DND-41 (cell line): ENCODE measurements at regions not wholly inside any gene's neighbourhood (a gene's known extent, or its start where the extent isn't known, plus 50 kb on each side); places are given as distances from the start of the nearest gene placed in this dataset.

Experiments
- ATAC-seq: fragments of 200-7000 bp; cut with Tn5 transposase; 3 replicates; pipeline ENCODE4 v1.9.1; 2021; ENCODE audit warnings: low read depth; ENCODE audit not compliant: insufficient read depth
- DNase-seq: peaks from one replicate; pipeline ENCODE4 v3.0.0-alpha.2; 2020
- H2AFZ ChIP-seq: 2 replicates; pipeline ENCODE4 v1.6.0; 2012; ENCODE audit warnings: low read depth, low read length
- H3K27ac ChIP-seq: 2 replicates; pipeline ENCODE4 v1.5.1; 2012; ENCODE audit warnings: low read length, inconsistent platforms
- H3K27me3 ChIP-seq: fragments of 200-600 bp; sonication (generic); 2 replicates; pipeline ENCODE4 v1.6.0; 2012; ENCODE audit warnings: low read length, mild to moderate bottlenecking, inconsistent platforms; ENCODE audit not compliant: insufficient read depth, poor library complexity
- H3K36me3 ChIP-seq: 2 replicates; pipeline ENCODE4 v1.5.1; 2012; ENCODE audit warnings: low read length, inconsistent platforms; ENCODE audit not compliant: insufficient read depth
- H3K4me1 ChIP-seq: 2 replicates; pipeline ENCODE4 v1.5.1; 2012; ENCODE audit warnings: mild to moderate bottlenecking, low read length; ENCODE audit not compliant: insufficient read depth
- H3K4me2 ChIP-seq: 2 replicates; pipeline ENCODE4 v1.6.0; 2012; ENCODE audit warnings: mild to moderate bottlenecking, moderate library complexity, low read length, inconsistent platforms; ENCODE audit not compliant: insufficient read depth
- H3K4me3 ChIP-seq, 2 experiments: fragments of 200-600 bp in 1 of 2; shearing (Covaris generic) in 1 of 2; 2 replicates each; pipeline ENCODE4 v1.5.1; 2012 to 2016; ENCODE audit warnings: inconsistent platforms in 2 of 2, low read length in 2 of 2, mild to moderate bottlenecking in 2 of 2, low read depth in 1 of 2, moderate library complexity in 1 of 2
- H3K79me2 ChIP-seq: 2 replicates; pipeline ENCODE4 v1.6.0; 2012; ENCODE audit warnings: low read length, inconsistent platforms; ENCODE audit not compliant: insufficient read depth
- H3K9ac ChIP-seq: 2 replicates; pipeline ENCODE4 v1.6.0; 2012; ENCODE audit warnings: low read depth, mild to moderate bottlenecking, inconsistent platforms, low read length, moderate library complexity
- H3K9me3 ChIP-seq: 2 replicates; pipeline ENCODE4 v1.5.1; 2012; ENCODE audit warnings: low read length, moderate library complexity, mild to moderate bottlenecking, inconsistent platforms; ENCODE audit not compliant: insufficient read depth, severe bottlenecking
- H4K20me1 ChIP-seq: 2 replicates; pipeline ENCODE4 v1.6.0; 2012; ENCODE audit warnings: low read length; ENCODE audit not compliant: insufficient read depth
- CTCF ChIP-seq: IDR thresholded peaks from 2 replicates; pipeline ENCODE4 v1.5.1; 2012; ENCODE audit warnings: borderline replicate concordance, low read length, moderate library complexity, mild to moderate bottlenecking; ENCODE audit not compliant: poor library complexity, severe bottlenecking; ENCODE audit errors: extremely low read depth
- EZH2 ChIP-seq: IDR thresholded peaks from 3 replicates; pipeline ENCODE4 v1.6.1; 2012; ENCODE audit warnings: borderline replicate concordance, low read depth, mild to moderate bottlenecking, moderate library complexity, low read length, inconsistent platforms; ENCODE audit not compliant: severe bottlenecking

- ATAC-seq, result no peak
Observed at GRCh38 chr11:106459135-106459534, 381.7 kb downstream of the AASDHPPT start.

GRCh38 chr11:106461148-106461691, 383.8 kb downstream of the AASDHPPT start:
- no peaks in the 10 kb centered on the region for H3K79me2 ChIP-seq
- ATAC-seq, result no peak

More at GRCh38 chr11:106459135-106459534, 381.7 kb downstream of the AASDHPPT start:
- Histone ChIP-seq H2AFZ (no peak overlapping the region), H3K4me2 (no peak overlapping the region), H3K4me3 (no peak overlapping the region), H3K27me3 (no peaks in the 10 kb centered on the region), H3K36me3 (no peaks in the 10 kb centered on the region), H3K79me2 (no peaks in the 10 kb centered on the region), H3K9me3 (peaks cover 3% of the 10 kb centered on the region), H3K4me1 (no peaks in the 10 kb centered on the region), H4K20me1 (no peaks in the 10 kb centered on the region), H3K9ac (no peak overlapping the region), H3K27ac (no peak overlapping the region)
- TF ChIP-seq CTCF (no peak), EZH2 (no peak)
- DNase-seq, result no peak

GRCh38 chr11:106461839-106462545, 384.5 kb downstream of the AASDHPPT start:
- H3K27ac ChIP-seq, result no peak overlapping the region
- H3K27me3 ChIP-seq, result no peaks in the 10 kb centered on the region
- H3K79me2 ChIP-seq, result no peaks in the 10 kb centered on the region
- H3K4me2 ChIP-seq, result no peak overlapping the region
- H3K36me3 ChIP-seq, result no peaks in the 10 kb centered on the region
- no peaks in the 10 kb centered on the region for H3K4me1 ChIP-seq
- DNase-seq (no peak), ATAC-seq (no peak)
- no peak overlapping the region for H2AFZ ChIP-seq
- no peaks in the 10 kb centered on the region for H3K9me3 ChIP-seq
- no peaks in the 10 kb centered on the region for H4K20me1 ChIP-seq
- no peak overlapping the region for H3K9ac ChIP-seq
- H3K4me3 ChIP-seq, result no peak overlapping the region
- TF ChIP-seq CTCF (no peak), EZH2 (no peak)

More at GRCh38 chr11:106461148-106461691, 383.8 kb downstream of the AASDHPPT start:
- Histone ChIP-seq H2AFZ (no peak overlapping the region), H3K27ac (no peak overlapping the region), H3K27me3 (no peaks in the 10 kb centered on the region), H3K9ac (no peak overlapping the region), H3K4me3 (no peak overlapping the region), H3K9me3 (no peaks in the 10 kb centered on the region), H3K36me3 (no peaks in the 10 kb centered on the region), H3K4me1 (no peaks in the 10 kb centered on the region), H4K20me1 (no peaks in the 10 kb centered on the region), H3K4me2 (no peak overlapping the region)
- TF ChIP-seq EZH2 (no peak), CTCF (no peak)
- DNase-seq, result no peak
